Activated naive CD8-positive, alpha-beta T cell (primary cell): ENCODE measurements at regions not wholly inside any gene's neighbourhood (a gene's known extent, or its start where the extent isn't known, plus 50 kb on each side); places are given as distances from the start of the nearest gene placed in this dataset.

ENCODE experiments used
- H3K27ac Mint-ChIP-seq: one replicate; pipeline ENCODE4 v1.8.0; 2021; ENCODE audit warnings: mixed read lengths
- H3K27me3 Mint-ChIP-seq: one replicate; pipeline ENCODE4 v1.8.0; 2021; ENCODE audit warnings: mixed read lengths
- H3K36me3 Mint-ChIP-seq: one replicate; pipeline ENCODE4 v1.8.0; 2021; ENCODE audit warnings: mixed read lengths
- H3K4me1 Mint-ChIP-seq: one replicate; pipeline ENCODE4 v1.8.0; 2021; ENCODE audit warnings: low read depth, mixed read lengths
- H3K4me3 Mint-ChIP-seq: one replicate; pipeline ENCODE4 v1.8.0; 2021; ENCODE audit warnings: mild to moderate bottlenecking, mixed read lengths
- H3K9me3 Mint-ChIP-seq: one replicate; pipeline ENCODE4 v1.8.0; 2021; ENCODE audit warnings: low read depth, mixed read lengths

DNA sequence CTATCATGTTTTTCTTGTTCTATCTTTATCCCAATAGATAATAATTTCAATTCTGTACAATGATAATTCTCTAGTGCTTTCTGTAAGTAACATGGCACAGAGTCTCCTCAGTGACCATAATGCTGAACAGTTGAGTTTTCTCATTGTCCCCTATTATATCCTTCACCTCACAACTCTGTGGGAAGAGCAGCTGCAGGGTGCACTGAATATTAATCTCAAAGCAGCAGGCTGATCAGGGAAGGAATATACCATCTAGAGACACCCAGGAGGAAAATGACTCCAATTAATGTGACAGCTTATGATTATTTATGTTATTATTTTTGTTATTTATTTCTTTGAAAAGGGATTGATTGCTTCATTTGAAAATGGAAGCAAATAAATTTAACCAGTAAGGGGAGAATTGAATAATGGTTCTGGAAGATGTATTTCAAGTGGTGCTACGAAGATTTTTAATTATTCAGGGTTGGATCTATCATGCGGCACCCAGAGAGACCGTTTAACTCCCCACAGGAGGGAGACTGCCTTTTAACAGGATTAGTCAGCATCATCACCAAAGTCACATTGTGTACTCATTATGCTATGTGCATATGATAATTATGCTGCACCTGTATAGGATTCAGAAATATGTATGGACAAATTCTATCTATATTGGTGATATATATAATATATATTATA, 1015.7 kb upstream of the GOT2 start:
- H3K36me3 Mint-ChIP-seq = no peaks in the 10 kb centered on the region
- H3K27me3 Mint-ChIP-seq = no peaks in the 10 kb centered on the region
- no peak overlapping the region for H3K27ac Mint-ChIP-seq
- H3K4me3 Mint-ChIP-seq = no peak overlapping the region
- H3K4me1 Mint-ChIP-seq = no peaks in the 10 kb centered on the region
- H3K9me3 Mint-ChIP-seq = peaks cover 9% of the 10 kb centered on the region

DNA sequence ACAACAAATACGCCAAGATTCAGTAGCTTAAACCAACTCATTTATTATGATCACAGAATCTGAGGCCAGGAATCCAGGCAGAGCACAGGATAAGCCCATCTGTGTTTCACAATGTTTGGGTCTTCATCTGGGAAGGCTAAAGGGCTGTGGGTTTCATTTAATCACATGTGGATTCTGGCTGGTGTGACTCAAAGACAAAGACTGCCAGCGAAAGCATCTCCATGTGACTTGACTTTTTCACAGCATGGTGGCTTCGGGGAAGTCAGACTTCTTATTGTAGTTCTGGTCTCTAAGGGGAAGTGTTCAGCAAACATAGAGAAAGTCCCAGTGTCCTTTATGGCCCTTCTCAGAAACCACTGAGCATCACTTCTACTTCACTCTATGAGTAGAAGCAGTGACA, 1014.4 kb upstream of the GOT2 start:
- Mint-ChIP-seq H3K27me3 (no peaks in the 10 kb centered on the region), H3K4me3 (no peak overlapping the region), H3K4me1 (no peaks in the 10 kb centered on the region), H3K27ac (no peak overlapping the region), H3K36me3 (no peaks in the 10 kb centered on the region), H3K9me3 (peaks cover 10% of the 10 kb centered on the region)

DNA sequence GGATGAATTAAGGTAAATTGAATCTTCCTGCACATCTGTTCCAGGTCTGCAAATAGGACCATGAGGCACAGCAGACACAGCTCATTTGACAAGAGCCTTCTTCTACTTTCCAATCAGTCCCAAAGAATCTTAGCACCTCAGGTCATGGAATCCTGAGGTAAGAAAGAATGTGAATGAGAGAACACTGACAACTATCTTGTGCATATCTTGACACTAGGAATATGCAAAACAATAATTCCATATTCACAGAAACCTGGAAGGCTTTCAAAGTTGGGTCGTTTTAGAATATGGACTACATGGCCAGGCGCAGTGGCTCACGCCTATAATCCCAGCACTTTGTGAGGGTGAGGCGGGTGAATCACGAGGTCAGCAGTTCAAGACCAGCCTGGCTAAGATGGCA, 1009.4 kb upstream of the GOT2 start:
- Mint-ChIP-seq H3K27me3 (no peaks in the 10 kb centered on the region), H3K4me1 (no peaks in the 10 kb centered on the region), H3K27ac (no peak overlapping the region), H3K9me3 (peaks cover 15% of the 10 kb centered on the region), H3K4me3 (no peak overlapping the region), H3K36me3 (no peaks in the 10 kb centered on the region)

DNA sequence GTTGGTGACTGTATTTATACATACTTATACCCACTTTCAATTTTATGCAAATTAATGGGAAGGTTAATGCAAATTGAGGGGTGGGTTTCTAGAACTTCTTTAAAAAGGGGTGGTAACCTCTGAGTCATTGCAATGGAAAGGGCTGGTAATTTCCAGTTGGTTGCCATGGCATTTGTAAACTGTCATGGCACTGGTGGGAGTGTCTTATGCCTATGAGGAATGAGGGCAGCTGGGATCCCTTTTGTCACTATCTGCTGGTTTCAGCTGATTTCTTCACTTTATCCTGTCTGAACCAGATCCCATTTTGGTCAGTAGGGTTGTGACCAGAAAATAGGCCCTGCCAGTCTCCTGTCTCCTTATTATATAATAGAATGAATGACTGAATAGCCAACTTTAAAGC, 1006.7 kb upstream of the GOT2 start:
- Mint-ChIP-seq H3K4me3 (no peak overlapping the region), H3K27ac (no peak overlapping the region), H3K36me3 (no peaks in the 10 kb centered on the region), H3K4me1 (no peaks in the 10 kb centered on the region), H3K27me3 (no peaks in the 10 kb centered on the region), H3K9me3 (peaks cover 20% of the 10 kb centered on the region)

DNA sequence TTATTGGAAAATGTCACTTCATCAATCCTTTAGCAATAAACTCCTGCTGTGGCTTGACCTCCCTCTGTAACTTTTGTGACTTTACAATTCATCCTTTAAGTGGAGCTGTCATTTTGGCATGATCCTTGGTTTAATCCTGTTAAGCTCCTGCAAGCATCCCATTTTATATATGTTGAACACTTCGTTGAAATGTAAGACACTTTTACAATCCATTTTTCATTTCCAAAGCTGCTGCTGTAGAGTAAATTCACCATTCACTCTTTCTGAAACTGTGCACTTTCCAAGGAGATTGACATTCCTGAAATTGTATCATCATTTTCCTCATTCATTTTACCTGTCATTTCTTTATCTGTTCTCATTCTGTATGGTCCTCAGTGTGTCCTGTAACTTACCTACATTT, 1003.2 kb upstream of the GOT2 start:
- Mint-ChIP-seq H3K27me3 (no peaks in the 10 kb centered on the region), H3K9me3 (peaks cover 15% of the 10 kb centered on the region), H3K4me3 (no peak overlapping the region), H3K4me1 (no peaks in the 10 kb centered on the region), H3K36me3 (no peaks in the 10 kb centered on the region), H3K27ac (no peak overlapping the region)

DNA sequence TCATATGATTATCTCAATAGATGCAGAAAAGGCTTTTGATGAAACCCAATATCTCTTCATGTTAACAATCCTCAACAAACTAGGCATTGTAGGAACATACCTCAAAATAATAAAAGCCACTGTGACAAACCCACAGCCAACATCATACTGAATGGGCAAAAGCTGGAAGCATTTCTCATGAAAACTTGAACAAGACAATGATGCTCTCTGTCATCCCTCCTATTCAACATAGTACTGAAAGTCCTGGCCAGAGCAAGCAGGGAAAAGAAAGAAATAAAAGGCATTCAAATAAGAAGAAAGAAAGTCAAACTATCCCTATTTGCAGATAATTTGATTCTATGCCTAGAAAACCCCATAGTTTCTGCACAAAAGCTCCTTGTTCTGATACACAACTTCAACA, 999.2 kb upstream of the GOT2 start:
- Mint-ChIP-seq H3K4me3 (no peak overlapping the region), H3K27ac (no peak overlapping the region), H3K36me3 (no peaks in the 10 kb centered on the region), H3K4me1 (no peaks in the 10 kb centered on the region), H3K27me3 (no peaks in the 10 kb centered on the region), H3K9me3 (peaks cover 17% of the 10 kb centered on the region)

DNA sequence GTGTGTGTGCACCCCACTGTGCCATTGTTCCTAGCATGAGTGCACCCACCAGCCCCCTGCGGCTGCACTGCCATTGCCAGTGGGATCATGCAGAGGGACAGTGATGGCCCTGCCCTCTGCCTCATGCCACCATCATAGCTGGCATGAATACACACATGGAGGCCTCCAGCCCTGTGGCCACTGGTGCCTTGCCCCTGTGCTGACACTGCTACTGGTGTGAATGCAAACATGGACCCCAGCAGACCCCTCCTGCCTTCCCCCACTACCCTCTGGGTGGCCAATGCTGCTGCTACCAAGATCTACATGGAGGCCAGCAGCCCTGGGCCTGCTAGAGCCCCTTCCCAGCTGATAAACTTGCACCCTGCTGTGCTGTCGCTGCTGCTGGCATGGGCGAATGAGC, 995.5 kb upstream of the GOT2 start:
- H3K27me3 Mint-ChIP-seq = no peaks in the 10 kb centered on the region
- H3K4me3 Mint-ChIP-seq = no peak overlapping the region
- H3K9me3 Mint-ChIP-seq = peaks cover 9% of the 10 kb centered on the region
- H3K4me1 Mint-ChIP-seq = no peaks in the 10 kb centered on the region
- H3K36me3 Mint-ChIP-seq = no peaks in the 10 kb centered on the region
- no peak overlapping the region for H3K27ac Mint-ChIP-seq

DNA sequence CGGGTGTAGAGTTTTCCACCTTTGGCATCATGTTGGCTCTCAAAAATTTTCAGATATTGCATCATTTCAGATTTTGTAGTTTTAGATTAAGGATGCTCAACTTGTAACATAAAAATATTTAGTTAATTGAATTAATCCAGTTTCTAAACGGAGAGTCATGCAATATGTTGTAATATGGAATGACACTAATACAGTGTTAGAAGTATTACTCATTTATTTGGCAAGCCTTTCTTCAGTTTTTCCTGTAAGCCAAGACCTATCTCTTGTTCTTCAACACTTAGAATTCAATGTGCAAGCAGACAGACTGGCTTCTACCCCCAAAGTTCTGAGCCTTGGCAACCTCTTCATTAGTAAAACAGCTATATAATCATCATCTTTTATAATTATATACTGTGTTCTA, 985.0 kb upstream of the GOT2 start:
- Mint-ChIP-seq H3K36me3 (no peaks in the 10 kb centered on the region), H3K27ac (no peak overlapping the region), H3K4me1 (no peaks in the 10 kb centered on the region), H3K4me3 (no peak overlapping the region), H3K27me3 (no peaks in the 10 kb centered on the region), H3K9me3 (no peaks in the 10 kb centered on the region)

DNA sequence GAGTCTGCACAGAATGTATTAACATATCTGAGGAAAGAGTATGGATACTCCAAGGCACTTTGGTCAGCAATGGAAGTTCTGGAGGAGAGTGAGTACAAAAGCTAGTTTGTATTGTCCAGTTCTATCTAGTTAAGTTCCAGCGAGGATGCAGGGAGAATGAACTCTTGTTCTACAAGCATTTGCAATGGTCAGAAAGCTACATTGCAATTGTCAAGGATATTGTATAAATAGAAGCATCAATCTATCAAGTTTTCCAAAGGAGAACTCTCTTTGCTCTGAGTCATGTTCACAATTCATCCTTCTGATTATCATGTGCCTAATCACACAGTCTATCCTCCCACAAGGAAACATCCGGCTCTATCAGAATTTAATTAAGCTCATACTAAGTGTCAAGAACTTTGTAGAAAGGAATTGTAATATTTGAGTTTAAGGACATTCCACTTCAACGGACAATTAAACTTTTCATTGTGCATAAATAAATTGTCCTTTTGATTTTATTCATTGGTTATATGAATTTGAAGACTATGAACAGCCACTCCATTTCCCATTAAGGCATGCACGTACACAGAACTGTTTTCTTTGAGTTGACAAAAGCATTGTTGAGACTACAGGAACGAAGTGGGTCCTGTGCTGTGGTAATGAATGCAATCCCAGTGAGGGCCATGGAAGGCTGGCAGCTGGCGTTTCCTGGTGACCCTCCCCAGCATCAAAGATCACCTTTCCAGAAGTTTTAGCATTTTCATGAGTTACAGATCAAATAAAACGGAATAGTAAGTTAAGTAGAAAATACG, 973.5 kb upstream of the GOT2 start:
- Mint-ChIP-seq H3K36me3 (no peaks in the 10 kb centered on the region), H3K4me3 (no peak overlapping the region), H3K27me3 (no peaks in the 10 kb centered on the region), H3K9me3 (peaks cover 8% of the 10 kb centered on the region), H3K27ac (no peak overlapping the region), H3K4me1 (no peaks in the 10 kb centered on the region)

DNA sequence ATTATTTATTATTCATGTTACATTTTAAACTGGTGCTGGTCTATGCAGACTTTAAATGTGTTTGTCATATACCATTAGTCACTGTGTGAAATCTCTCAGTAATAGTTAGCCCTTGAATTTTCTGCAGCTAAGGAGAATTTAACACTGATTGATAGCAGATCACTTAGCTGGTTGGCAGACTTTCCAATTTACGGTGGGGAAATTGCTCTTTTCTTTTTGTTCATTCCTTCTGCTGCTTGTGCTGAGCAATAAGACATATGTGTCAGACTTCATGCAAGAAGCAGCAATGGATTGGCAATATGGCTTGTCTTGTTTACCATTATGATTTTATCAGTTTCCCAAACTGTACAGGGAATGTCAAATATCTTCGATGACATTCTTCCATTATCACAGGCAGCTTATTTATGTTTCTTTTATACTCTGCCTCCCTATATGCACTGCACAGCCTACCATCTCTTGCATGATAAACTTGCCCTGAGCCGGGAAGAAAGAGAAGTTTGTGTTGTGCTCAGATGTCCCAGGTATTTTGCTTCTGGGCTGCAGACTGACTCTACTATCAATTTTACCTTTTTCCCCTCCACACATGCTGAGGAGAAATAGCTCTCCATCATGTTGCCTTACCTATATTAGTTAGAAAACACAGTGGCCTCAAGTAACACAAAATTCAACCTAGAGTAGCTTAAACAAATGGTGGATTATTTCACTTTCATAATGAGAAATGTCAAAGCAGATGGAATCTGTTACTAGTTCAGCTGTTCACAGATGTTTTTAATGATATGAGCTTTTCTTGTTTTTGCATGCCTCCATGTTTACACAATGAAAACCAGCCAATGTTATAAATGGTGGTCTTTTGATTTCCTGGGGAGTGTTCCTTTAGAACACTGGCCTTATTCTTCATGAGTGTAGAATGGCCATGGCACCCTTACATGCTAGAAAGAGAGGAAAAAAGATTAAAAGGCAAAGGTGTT, 968.1 kb upstream of the GOT2 start:
- Mint-ChIP-seq H3K9me3 (peaks cover 12% of the 10 kb centered on the region), H3K4me3 (no peak overlapping the region), H3K36me3 (no peaks in the 10 kb centered on the region), H3K27ac (no peak overlapping the region), H3K4me1 (no peaks in the 10 kb centered on the region), H3K27me3 (no peaks in the 10 kb centered on the region)

DNA sequence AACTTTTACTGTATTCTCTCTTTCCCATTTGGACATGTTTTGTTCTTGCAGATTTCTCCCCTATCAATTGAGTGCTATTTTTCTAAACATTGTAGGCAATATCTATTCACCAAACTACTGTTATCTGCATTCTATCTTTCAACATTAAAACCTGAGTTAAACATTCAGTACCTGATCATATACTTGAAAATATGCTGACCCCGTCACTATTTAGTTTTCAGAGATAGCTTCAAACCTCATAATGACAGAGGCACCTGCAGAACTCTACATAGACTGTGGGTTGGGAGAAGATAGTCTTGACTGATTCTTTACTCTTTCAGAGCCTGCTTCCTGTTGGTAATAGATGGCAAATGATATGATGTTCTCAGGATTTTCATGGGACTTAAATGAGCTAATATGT, 965.7 kb upstream of the GOT2 start:
- Mint-ChIP-seq H3K36me3 (no peaks in the 10 kb centered on the region), H3K9me3 (peaks cover 8% of the 10 kb centered on the region), H3K4me1 (no peaks in the 10 kb centered on the region), H3K27me3 (no peaks in the 10 kb centered on the region), H3K4me3 (no peak overlapping the region), H3K27ac (no peak overlapping the region)

DNA sequence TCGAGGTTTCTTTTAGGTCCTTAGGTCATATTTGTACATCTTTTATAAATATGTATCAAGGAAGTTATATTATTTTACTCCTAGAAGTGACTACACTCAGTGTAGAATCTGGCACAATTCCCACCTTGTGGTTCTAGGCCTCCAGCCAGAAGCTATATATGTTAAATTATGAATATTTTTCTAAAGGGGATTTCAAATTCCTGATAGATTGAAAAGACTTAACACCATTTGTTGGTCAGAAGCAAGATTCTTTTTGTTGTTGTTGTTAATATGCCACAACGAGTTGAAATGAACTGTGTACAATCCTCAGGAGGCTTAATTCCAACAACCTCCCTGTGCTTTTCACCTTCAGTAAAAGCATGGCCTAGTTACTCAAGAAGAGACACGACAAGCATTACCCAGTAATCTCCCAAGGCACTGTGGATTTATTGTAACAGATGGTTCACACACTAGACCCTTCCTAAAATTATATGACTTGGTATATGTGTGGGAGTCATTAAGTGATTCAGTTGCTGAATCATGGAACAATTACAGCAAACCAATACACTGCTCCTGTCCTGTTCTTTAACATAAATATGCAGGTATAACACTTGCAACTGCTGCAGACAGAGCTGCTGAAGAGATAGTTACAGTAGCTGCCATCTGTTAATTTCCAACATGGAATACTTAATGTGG, 964.4 kb upstream of the GOT2 start:
- Mint-ChIP-seq H3K4me3 (no peak overlapping the region), H3K36me3 (no peaks in the 10 kb centered on the region), H3K27ac (no peak overlapping the region), H3K4me1 (no peaks in the 10 kb centered on the region), H3K27me3 (no peaks in the 10 kb centered on the region), H3K9me3 (peaks cover 8% of the 10 kb centered on the region)

DNA sequence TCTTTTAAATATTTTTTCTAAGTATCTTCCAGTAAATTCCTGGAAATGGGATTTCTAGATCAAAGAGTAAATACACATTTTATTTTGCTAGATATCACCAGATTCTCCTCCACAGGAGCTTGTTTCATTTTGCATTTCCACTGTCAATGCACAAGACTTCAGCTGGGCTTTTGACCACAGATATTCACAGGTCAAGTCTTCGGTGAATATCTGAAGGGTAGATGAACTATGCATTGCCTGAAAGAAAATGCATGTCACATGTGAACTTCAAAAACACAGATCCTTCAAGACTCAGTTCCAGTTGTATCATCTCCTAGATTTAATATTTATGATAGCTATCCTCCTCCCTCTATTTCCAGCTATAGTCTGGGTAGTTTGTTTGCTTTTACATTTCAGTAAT, 963.6 kb upstream of the GOT2 start:
- no peaks in the 10 kb centered on the region for H3K4me1 Mint-ChIP-seq
- no peak overlapping the region for H3K27ac Mint-ChIP-seq
- H3K27me3 Mint-ChIP-seq = no peaks in the 10 kb centered on the region
- H3K36me3 Mint-ChIP-seq = no peaks in the 10 kb centered on the region
- no peak overlapping the region for H3K4me3 Mint-ChIP-seq
- peaks cover 8% of the 10 kb centered on the region for H3K9me3 Mint-ChIP-seq

DNA sequence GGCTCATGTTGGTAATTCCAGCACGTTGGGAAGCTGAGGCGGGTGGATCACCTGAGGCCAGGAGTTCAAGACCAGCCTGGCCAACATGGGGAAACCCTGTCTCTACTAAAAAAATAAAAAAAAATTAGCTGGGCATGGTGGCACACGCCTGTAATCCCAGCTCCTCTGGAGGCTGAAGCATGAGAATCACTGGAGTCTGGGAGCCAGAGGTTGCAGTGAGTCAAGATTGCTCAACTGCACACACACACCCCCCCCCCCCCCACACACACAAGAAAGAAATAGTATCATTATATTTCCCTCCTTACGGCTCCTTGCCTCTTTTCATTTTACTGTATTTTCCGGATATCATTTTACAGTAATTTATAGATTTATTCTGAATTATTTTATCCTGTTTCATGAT, 963.1 kb upstream of the GOT2 start:
- Mint-ChIP-seq H3K9me3 (peaks cover 8% of the 10 kb centered on the region), H3K27ac (no peak overlapping the region), H3K36me3 (no peaks in the 10 kb centered on the region), H3K27me3 (no peaks in the 10 kb centered on the region), H3K4me3 (no peak overlapping the region), H3K4me1 (no peaks in the 10 kb centered on the region)

DNA sequence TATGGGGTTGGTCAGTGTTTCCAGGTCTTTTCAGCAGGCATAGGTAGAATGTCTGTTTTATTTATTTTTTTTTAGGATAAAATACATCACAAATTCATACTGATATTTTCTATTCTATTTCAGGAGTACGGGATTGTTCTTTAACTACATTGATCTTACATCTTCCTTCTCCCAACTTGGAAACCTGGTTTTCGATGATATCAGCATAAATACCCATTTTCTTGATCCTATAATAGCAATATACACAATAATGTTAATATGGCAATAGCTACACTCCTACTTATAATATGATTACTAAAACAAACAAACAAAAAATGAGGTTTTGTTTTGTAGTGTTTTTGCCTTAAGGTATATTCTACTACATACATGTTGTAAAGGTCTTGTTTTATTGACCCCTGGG, 962.4 kb upstream of the GOT2 start:
- Mint-ChIP-seq H3K4me1 (no peaks in the 10 kb centered on the region), H3K27me3 (no peaks in the 10 kb centered on the region), H3K4me3 (no peak overlapping the region), H3K36me3 (no peaks in the 10 kb centered on the region), H3K9me3 (peaks cover 10% of the 10 kb centered on the region), H3K27ac (no peak overlapping the region)
